Neutrophil (primary cell): ENCODE measurements at regions not wholly inside any gene's neighbourhood (a gene's known extent, or its start where the extent isn't known, plus 50 kb on each side); places are given as distances from the start of the nearest gene placed in this dataset.

ENCODE experiments used
- H3K27ac ChIP-seq: fragments of 200-600 bp; sonication (generic); 2 replicates; pipeline ENCODE4 v1.5.1; 2016; ENCODE audit warnings: mild to moderate bottlenecking, moderate library complexity
- H3K27me3 ChIP-seq: fragments of 200-600 bp; sonication (generic); 2 replicates; pipeline ENCODE4 v1.6.0; 2016; ENCODE audit warnings: mild to moderate bottlenecking
- H3K36me3 ChIP-seq: fragments of 200-600 bp; sonication (generic); 2 replicates; pipeline ENCODE4 v1.5.1; 2017
- H3K4me1 ChIP-seq, 2 experiments: fragments of 200-600 bp in 1 of 2; sonication (generic) in 1 of 2; 1 replicate in 1 of 2; 2 replicates in 1 of 2; pipeline versions ENCODE4 v1.5.1 to v1.6.1; 2013 to 2016; ENCODE audit warnings: low read depth in 1 of 2, low read length in 1 of 2, mild to moderate bottlenecking in 1 of 2, moderate library complexity in 1 of 2; ENCODE audit not compliant: control insufficient read depth in 1 of 2, insufficient read depth in 1 of 2
- H3K4me3 ChIP-seq, 2 experiments: fragments of 200-600 bp in 1 of 2; sonication (generic) in 1 of 2; 1 replicate in 1 of 2; 2 replicates in 1 of 2; pipeline ENCODE4 v1.5.1; 2013 to 2016; ENCODE audit warnings: low read depth in 1 of 2, low read length in 1 of 2, mild to moderate bottlenecking in 1 of 2, moderate library complexity in 1 of 2
- H3K9me3 ChIP-seq: fragments of 200-600 bp; sonication (generic); 2 replicates; pipeline ENCODE4 v1.5.1; 2016
- CTCF ChIP-seq: fragments of 200-600 bp; sonication (generic); IDR thresholded peaks from 2 replicates; pipeline ENCODE4 v1.5.1; 2016; ENCODE audit warnings: antibody characterized with exemption

DNA sequence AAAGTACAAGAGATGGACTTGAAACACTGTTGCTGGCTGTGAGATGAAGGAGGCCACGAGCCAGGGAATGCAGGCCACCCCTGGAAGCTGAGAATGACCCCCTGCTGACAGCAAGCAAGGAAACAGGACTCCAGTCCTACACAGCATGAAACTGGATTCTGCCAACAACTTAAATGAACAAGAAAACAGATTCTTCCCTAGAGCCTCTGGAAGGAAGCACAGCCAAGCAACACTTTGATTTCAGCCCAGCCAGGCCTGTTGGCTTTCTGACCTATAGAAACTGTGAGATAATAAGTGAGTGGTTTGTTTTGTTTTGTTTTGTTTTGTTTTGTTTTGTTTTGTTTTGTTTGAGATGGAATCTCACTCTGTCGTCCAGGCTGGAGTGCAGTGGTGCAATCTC is 105.3 kb upstream of the CACNA1A start:
- Histone ChIP-seq H3K4me3 (no peak overlapping the region), H3K4me1 (no peaks in the 10 kb centered on the region), H3K9me3 (no peaks in the 10 kb centered on the region), H3K27ac (no peak overlapping the region), H3K27me3 (no peaks in the 10 kb centered on the region), H3K36me3 (no peaks in the 10 kb centered on the region)
- TF ChIP-seq CTCF = no peak

DNA sequence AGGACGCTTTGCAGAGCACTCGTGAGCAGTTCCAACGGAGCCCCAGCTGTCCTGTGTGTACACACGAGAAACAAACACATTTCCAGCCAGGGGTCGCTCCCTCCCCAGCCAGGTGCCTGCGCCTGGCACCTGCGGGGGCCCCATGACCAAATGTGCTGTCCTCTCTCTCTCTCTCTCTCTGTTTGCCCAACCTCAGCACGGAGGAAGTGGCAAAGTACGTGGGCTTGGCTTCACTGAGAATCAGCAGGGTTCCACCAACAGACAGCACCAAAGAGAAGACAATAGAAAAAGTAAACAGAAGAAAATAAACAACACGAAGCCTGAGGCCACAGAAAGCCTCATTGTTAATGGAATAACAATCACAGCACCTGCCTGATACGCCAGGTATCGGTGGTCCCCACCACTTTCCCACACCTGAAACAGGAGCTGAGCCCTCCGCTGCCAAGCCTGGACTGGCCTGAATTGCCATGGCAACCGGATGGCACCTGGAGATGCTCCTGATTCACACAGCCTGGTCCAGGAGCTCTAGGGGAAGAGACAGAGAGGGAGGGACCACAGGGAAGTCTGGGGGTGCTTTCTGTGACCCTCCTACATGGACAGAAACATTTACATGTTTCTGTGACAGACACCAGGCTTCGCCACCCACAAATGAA is 103.9 kb upstream of the CACNA1A start:
- no peak overlapping the region for H3K4me3 ChIP-seq
- no peaks in the 10 kb centered on the region for H3K9me3 ChIP-seq
- no peak overlapping the region for H3K27ac ChIP-seq
- TF ChIP-seq CTCF = no peak
- H3K27me3 ChIP-seq = no peaks in the 10 kb centered on the region
- no peaks in the 10 kb centered on the region for H3K4me1 ChIP-seq
- no peaks in the 10 kb centered on the region for H3K36me3 ChIP-seq

GRCh38 chr19:13606156-13606555 is 99.9 kb upstream of the CACNA1A start:
- H3K4me3 ChIP-seq = no peak overlapping the region
- no peaks in the 10 kb centered on the region for H3K4me1 ChIP-seq
- H3K27me3 ChIP-seq = no peaks in the 10 kb centered on the region
- H3K9me3 ChIP-seq = no peaks in the 10 kb centered on the region
- H3K27ac ChIP-seq = no peak overlapping the region
- no peaks in the 10 kb centered on the region for H3K36me3 ChIP-seq
- TF ChIP-seq CTCF = no peak

GRCh38 chr19:13604902-13605586 is 98.8 kb upstream of the CACNA1A start:
- TF ChIP-seq CTCF = no peak
- no peak overlapping the region for H3K27ac ChIP-seq
- H3K36me3 ChIP-seq = no peaks in the 10 kb centered on the region
- no peak overlapping the region for H3K4me3 ChIP-seq
- H3K9me3 ChIP-seq = no peaks in the 10 kb centered on the region
- no peaks in the 10 kb centered on the region for H3K4me1 ChIP-seq
- H3K27me3 ChIP-seq = no peaks in the 10 kb centered on the region

DNA sequence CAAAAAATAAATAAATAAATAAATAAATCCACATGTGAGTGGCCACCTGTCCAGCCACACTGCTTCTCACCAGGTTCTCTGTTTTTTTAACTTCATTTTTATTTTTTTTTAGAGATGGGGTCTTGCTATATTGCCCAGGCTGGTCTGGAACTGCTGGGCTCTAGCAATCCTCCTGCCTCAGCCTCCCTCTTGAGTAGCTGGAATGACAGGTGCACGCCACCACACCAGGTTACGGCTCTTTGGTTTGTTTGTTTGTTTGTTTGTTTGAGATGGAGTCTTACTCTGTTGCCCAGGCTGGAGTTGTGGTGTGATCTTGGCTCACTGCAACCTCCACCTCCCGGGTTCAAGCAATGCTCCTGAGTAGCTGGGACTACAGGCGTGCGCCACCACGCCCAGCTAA is 94.5 kb upstream of the CACNA1A start:
- no peak overlapping the region for H3K4me3 ChIP-seq
- TF ChIP-seq CTCF = no peak
- no peak overlapping the region for H3K27ac ChIP-seq
- H3K27me3 ChIP-seq = no peaks in the 10 kb centered on the region
- H3K36me3 ChIP-seq = no peaks in the 10 kb centered on the region
- no peaks in the 10 kb centered on the region for H3K9me3 ChIP-seq
- H3K4me1 ChIP-seq = no peaks in the 10 kb centered on the region
